ENCODE measurements at regions not wholly inside any gene's neighbourhood (a gene's known extent, or its start where the extent isn't known, plus 50 kb on each side); places are given as distances from the start of the nearest gene placed in this dataset.

- 77 to 83% methylated on average over 2 of the region's 2 CpGs for WGBS, 2 donors
- TF ChIP-seq POLR2A (IDR thresholded peaks at IDR 0.05) (no peak), CTCF (IDR thresholded peaks at IDR 0.05) (no peak)
- DNase-seq (ENCODE audit: low spot score in 2 of 2): no peak
- no peak overlapping the region for H3K4me3 ChIP-seq (ENCODE audit: low read depth, poor library complexity, severe bottlenecking)
- intact Hi-C loops (cut with DNase I; ENCODE audit: low total_unique reads): no loop called here
These were observed 535.1 kb downstream of the BCKDHB start for GRCh38 chr6:80641591-80641990.

DNA sequence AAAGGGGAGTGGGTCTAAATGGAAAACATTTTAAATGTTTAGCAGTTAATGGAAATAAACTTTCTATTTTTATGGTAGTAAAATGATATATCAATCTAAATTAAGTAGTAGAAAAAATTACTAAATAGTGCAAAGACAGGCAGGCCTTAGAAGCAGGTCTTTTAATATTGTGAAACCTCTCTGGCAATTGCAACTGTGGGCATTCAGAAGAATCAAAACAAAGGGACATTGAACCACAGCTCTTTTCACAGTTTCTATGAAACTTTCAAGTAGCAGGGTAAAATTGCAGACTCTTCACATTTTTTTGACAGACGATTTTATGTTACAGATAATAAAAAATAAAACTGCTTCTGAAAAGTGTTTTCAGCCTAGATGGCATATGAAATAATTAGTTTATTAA lies 533.7 kb downstream of the BCKDHB start:
- TF ChIP-seq CTCF (IDR thresholded peaks at IDR 0.05) (no peak), POLR2A (IDR thresholded peaks at IDR 0.05) (no peak)
- 39 to 59% methylated on average over 1 of the region's 1 CpG for WGBS, 2 donors
- H3K4me3 ChIP-seq (ENCODE audit: low read depth, poor library complexity, severe bottlenecking): no peak overlapping the region
- intact Hi-C loops (cut with DNase I; ENCODE audit: low total_unique reads): no loop called here
- no peak for DNase-seq (ENCODE audit: low spot score in 2 of 2)

- WGBS, 2 donors: 88 to 90% methylated on average over 2 of the region's 2 CpGs
- intact Hi-C loops (cut with DNase I; ENCODE audit: low total_unique reads): no loop called here
- no peak overlapping the region for H3K4me3 ChIP-seq (ENCODE audit: low read depth, poor library complexity, severe bottlenecking)
- TF ChIP-seq CTCF (IDR thresholded peaks at IDR 0.05) (no peak), POLR2A (IDR thresholded peaks at IDR 0.05) (no peak)
- no peak for DNase-seq (ENCODE audit: low spot score in 2 of 2)
These were observed 532.7 kb downstream of the BCKDHB start for GRCh38 chr6:80639181-80639629.

GRCh38 chr6:80638213-80639055 lies 532.0 kb downstream of the BCKDHB start:
- intact Hi-C loops (cut with DNase I; ENCODE audit: low total_unique reads): no loop called here
- WGBS, 2 donors: 62 to 63% methylated on average over 9 of the region's 9 CpGs
- DNase-seq (ENCODE audit: low spot score in 2 of 2): peak in 1 of 2 donors; percentile 17
- TF ChIP-seq POLR2A (IDR thresholded peaks at IDR 0.05) (no peak), CTCF (IDR thresholded peaks at IDR 0.05) (no peak)
- no peak overlapping the region for H3K4me3 ChIP-seq (ENCODE audit: low read depth, poor library complexity, severe bottlenecking)

DNA sequence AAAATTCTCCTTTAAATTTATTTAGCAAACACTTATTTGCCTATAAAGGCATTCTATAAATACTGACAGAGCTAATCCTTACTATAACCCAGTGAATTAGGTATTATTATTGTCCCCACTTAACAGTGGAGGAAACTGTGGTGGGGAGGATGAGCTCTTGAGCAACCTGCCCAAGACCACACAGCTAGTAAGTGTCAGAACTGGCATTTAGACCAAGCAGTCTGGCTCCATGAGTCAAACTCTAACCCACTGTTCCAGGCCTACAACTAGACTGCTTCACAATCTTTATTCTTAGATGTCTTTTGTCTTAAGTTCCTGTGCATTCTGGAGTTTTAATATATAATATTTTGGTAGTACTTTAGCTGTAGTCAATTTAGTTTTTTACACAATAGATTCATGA lies 530.8 kb downstream of the BCKDHB start:
- no peak for TF ChIP-seq CTCF (IDR thresholded peaks at IDR 0.05)
- no peak for TF ChIP-seq POLR2A (IDR thresholded peaks at IDR 0.05)
- intact Hi-C loops (cut with DNase I; ENCODE audit: low total_unique reads): no loop called here
- DNase-seq (ENCODE audit: low spot score in 2 of 2): no peak
- H3K4me3 ChIP-seq (ENCODE audit: low read depth, poor library complexity, severe bottlenecking): no peak overlapping the region

GRCh38 chr6:80636689-80637088 lies 530.2 kb downstream of the BCKDHB start:
- intact Hi-C loops (cut with DNase I; ENCODE audit: low total_unique reads): no loop called here
- H3K4me3 ChIP-seq (ENCODE audit: low read depth, poor library complexity, severe bottlenecking): no peak overlapping the region
- WGBS, 2 donors: 92 to 100% methylated on average over 1 of the region's 1 CpG
- no peak for TF ChIP-seq CTCF (IDR thresholded peaks at IDR 0.05)
- TF ChIP-seq POLR2A (IDR thresholded peaks at IDR 0.05): no peak
- DNase-seq (ENCODE audit: low spot score in 2 of 2): no peak

All from lower leg skin (tissue), 4 donors.